ENCODE measurements at regions not wholly inside any gene's neighbourhood (a gene's known extent, or its start where the extent isn't known, plus 50 kb on each side); places are given as distances from the start of the nearest gene placed in this dataset.

DNA sequence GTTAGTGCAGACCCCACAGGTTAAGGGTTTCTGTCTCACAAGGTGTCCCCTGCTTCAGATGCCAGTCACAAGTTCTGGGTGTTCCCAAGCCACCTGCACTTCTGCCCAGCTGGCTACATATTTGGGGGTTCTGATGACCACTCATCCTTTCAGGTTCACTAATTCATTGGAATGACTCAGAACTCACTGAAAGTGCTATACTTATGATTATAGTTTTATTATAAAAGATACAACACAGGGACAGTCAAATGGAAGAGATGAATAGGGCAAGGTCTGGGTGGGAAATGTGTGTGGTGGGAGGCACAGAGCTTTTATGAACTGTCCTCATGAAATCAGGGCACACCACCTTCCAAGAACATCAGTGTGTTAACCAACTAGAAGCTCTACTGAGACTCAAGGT lies 97.7 kb upstream of the CASK start:
- Histone ChIP-seq H3K27ac (ENCODE audit: low read depth in 1 of 2, low read length in 2 of 2) (no peak overlapping the region), H3K36me3 (ENCODE audit: insufficient read depth, low read length) (no peaks in the 10 kb centered on the region), H3K9me3 (ENCODE audit: control insufficient read depth in 1 of 2, insufficient read depth in 1 of 2, low read length in 2 of 2) (no peaks in the 10 kb centered on the region), H3K4me1 (ENCODE audit: insufficient read depth, low read length) (peaks cover 7% of the 10 kb centered on the region), H3K27me3 (ENCODE audit: control insufficient read depth in 1 of 2, insufficient read depth in 2 of 2, low read length in 2 of 2) (no peaks in the 10 kb centered on the region), H3K4me3 (ENCODE audit: low read length) (no peak overlapping the region)
- H3K4me3 Mint-ChIP-seq: no peak overlapping the region
- CTCF ChIA-PET: no interaction called here
- H3K9me3 Mint-ChIP-seq: no peaks in the 10 kb centered on the region
- H3K27ac Mint-ChIP-seq: no peak overlapping the region
- no peaks in the 10 kb centered on the region for H3K36me3 Mint-ChIP-seq (ENCODE audit: low read depth)
- H3K27me3 Mint-ChIP-seq: no peaks in the 10 kb centered on the region
- no peak for ATAC-seq (ENCODE audit: poor library complexity)
- intact Hi-C loops (cut with DNase I, micrococcal nuclease): no loop called here
- no peak for DNase-seq
- peaks cover 10% of the 10 kb centered on the region for H3K4me1 Mint-ChIP-seq (ENCODE audit: low read depth)
- POLR2A ChIA-PET: no interaction called here
- TF ChIP-seq, protein P1, sequence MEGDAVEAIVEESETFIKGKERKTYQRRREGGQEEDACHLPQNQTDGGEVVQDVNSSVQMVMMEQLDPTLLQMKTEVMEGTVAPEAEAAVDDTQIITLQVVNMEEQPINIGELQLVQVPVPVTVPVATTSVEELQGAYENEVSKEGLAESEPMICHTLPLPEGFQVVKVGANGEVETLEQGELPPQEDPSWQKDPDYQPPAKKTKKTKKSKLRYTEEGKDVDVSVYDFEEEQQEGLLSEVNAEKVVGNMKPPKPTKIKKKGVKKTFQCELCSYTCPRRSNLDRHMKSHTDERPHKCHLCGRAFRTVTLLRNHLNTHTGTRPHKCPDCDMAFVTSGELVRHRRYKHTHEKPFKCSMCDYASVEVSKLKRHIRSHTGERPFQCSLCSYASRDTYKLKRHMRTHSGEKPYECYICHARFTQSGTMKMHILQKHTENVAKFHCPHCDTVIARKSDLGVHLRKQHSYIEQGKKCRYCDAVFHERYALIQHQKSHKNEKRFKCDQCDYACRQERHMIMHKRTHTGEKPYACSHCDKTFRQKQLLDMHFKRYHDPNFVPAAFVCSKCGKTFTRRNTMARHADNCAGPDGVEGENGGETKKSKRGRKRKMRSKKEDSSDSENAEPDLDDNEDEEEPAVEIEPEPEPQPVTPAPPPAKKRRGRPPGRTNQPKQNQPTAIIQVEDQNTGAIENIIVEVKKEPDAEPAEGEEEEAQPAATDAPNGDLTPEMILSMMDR (IDR thresholded peaks at IDR 0.05): no peak

DNA sequence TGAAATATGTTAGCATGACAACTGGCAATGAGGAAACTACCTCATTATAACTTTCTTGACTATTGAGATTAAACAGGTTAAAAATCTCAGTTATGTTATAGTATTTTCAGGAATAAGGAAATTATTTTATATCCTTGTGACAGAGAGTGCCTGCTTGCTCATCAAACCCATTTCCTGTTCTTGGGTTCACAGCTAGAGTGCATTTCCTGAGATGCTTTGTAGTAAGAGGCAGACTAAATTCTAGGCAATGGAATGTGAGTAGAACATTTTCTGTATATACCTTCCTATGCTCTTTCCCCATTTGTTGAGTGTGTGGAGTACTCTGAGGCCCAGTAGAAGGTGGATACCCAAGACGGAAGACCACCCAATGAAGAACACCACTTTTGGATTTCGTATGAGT lies 96.9 kb upstream of the CASK start:
- no peaks in the 10 kb centered on the region for H3K36me3 ChIP-seq (ENCODE audit: insufficient read depth, low read length)
- no peak for ATAC-seq (ENCODE audit: poor library complexity)
- intact Hi-C loops (cut with DNase I, micrococcal nuclease): no loop called here

DNA sequence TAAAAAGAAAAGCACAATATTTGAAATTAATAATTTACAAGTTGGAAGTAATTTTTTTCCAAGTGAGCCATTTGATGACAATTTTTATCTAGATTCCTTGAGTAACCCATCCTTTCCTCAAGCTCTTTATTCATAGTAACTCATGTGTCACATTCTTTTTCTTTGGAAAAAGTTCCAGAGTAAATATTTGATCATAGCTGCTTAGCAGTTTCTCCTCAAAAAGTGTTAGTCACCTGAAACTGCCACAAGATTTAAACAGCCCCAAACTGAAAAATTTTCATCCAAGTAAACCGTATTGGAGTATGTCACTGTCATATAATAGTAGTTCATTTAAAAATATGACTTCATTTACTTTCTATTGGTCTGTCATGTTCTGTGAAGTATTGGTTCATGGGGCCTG lies 94.6 kb upstream of the CASK start:
- H3K9me3 Mint-ChIP-seq: no peaks in the 10 kb centered on the region
- TF ChIP-seq, protein P1 (IDR thresholded peaks at IDR 0.05): no peak
- no peak overlapping the region for H3K27ac Mint-ChIP-seq
- POLR2A ChIA-PET: no interaction called here
- peaks cover 10% of the 10 kb centered on the region for H3K4me1 Mint-ChIP-seq (ENCODE audit: low read depth)
- Histone ChIP-seq H3K36me3 (ENCODE audit: insufficient read depth, low read length) (no peaks in the 10 kb centered on the region), H3K4me3 (ENCODE audit: low read length) (no peak overlapping the region), H3K4me1 (ENCODE audit: insufficient read depth, low read length) (peaks cover 7% of the 10 kb centered on the region), H3K27ac (ENCODE audit: low read depth in 1 of 2, low read length in 2 of 2) (no peak overlapping the region), H3K9me3 (ENCODE audit: control insufficient read depth in 1 of 2, insufficient read depth in 1 of 2, low read length in 2 of 2) (no peaks in the 10 kb centered on the region), H3K27me3 (ENCODE audit: control insufficient read depth in 1 of 2, insufficient read depth in 2 of 2, low read length in 2 of 2) (no peaks in the 10 kb centered on the region)
- CTCF ChIA-PET: no interaction called here
- DNase-seq (no peak), ATAC-seq (ENCODE audit: poor library complexity) (no peak)
- H3K27me3 Mint-ChIP-seq: no peaks in the 10 kb centered on the region
- intact Hi-C loops (cut with DNase I, micrococcal nuclease): no loop called here
- H3K4me3 Mint-ChIP-seq: no peak overlapping the region
- no peaks in the 10 kb centered on the region for H3K36me3 Mint-ChIP-seq (ENCODE audit: low read depth)

More for the DNA sequence above, 96.9 kb upstream of the CASK start:
- Mint-ChIP-seq H3K27me3 (no peaks in the 10 kb centered on the region), H3K9me3 (no peaks in the 10 kb centered on the region), H3K36me3 (ENCODE audit: low read depth) (no peaks in the 10 kb centered on the region), H3K27ac (peak overlapping the region; percentile 40), H3K4me1 (ENCODE audit: low read depth) (peaks cover 10% of the 10 kb centered on the region), H3K4me3 (no peak overlapping the region)
- Histone ChIP-seq H3K4me1 (ENCODE audit: insufficient read depth, low read length) (peaks cover 7% of the 10 kb centered on the region), H3K4me3 (ENCODE audit: low read length) (no peak overlapping the region), H3K9me3 (ENCODE audit: control insufficient read depth in 1 of 2, insufficient read depth in 1 of 2, low read length in 2 of 2) (no peaks in the 10 kb centered on the region), H3K27me3 (ENCODE audit: control insufficient read depth in 1 of 2, insufficient read depth in 2 of 2, low read length in 2 of 2) (no peaks in the 10 kb centered on the region), H3K27ac (ENCODE audit: low read depth in 1 of 2, low read length in 2 of 2) (no peak overlapping the region)
- ChIA-PET POLR2A (no interaction called here), CTCF (no interaction called here)
- TF ChIP-seq, protein P1 (IDR thresholded peaks at IDR 0.05): no peak
- DNase-seq: peak in 3 of 14 experiments; percentile 1 to 37 (median 5)

Data from CD4-positive, alpha-beta T cell (primary cell).